GM18517 (cell line): ENCODE measurements at regions not wholly inside any gene's neighbourhood (a gene's known extent, or its start where the extent isn't known, plus 50 kb on each side); places are given as distances from the start of the nearest gene placed in this dataset.
"Not testable (repeated sequence)": the region's sequence is repeated elsewhere in the genome, so short reads cannot be mapped to it uniquely, and the experiment has no call there.

Experiments used
- ATAC-seq: cut with Tn5 transposase; IDR thresholded peaks from one replicate; pipeline ENCODE4 v1.9.1; 2021; ENCODE audit warnings: mild to moderate bottlenecking, moderate library complexity; ENCODE audit not compliant: unreplicated experiment

GRCh38 chr11:129503646-129504045 is 128.0 kb downstream of the BARX2 start:
- ATAC-seq = no peak

GRCh38 chr11:129505266-129505665 is 129.6 kb downstream of the BARX2 start:
- ATAC-seq = no peak

- ATAC-seq = no peak
Observed at GRCh38 chr11:129508163-129508562, 132.5 kb downstream of the BARX2 start.

GRCh38 chr11:129528296-129528695 is 152.6 kb downstream of the BARX2 start:
- no peak for ATAC-seq

- no peak for ATAC-seq
Observed at GRCh38 chr11:129530154-129530895, 154.7 kb downstream of the BARX2 start.

- no peak for ATAC-seq
Observed at GRCh38 chr11:129533395-129533794, 157.7 kb downstream of the BARX2 start.

GRCh38 chr11:129536338-129536737 is 160.7 kb downstream of the BARX2 start:
- ATAC-seq = no peak

- no peak for ATAC-seq
Observed at GRCh38 chr11:129538323-129538722, 162.7 kb downstream of the BARX2 start.

GRCh38 chr11:129543515-129544290 is 168.1 kb downstream of the BARX2 start:
- ATAC-seq = no peak

- ATAC-seq = no peak
Observed at GRCh38 chr11:129544691-129545090, 169.0 kb downstream of the BARX2 start.

GRCh38 chr11:129546266-129546665 is 170.6 kb downstream of the BARX2 start:
- ATAC-seq = no peak

GRCh38 chr11:129557421-129557820 is 181.8 kb downstream of the BARX2 start:
- ATAC-seq = no peak

- ATAC-seq = no peak
Observed at GRCh38 chr11:129569007-129569406, 193.4 kb downstream of the BARX2 start.

GRCh38 chr11:129572667-129573066 is 197.0 kb downstream of the BARX2 start:
- not testable (repeated sequence) for ATAC-seq

GRCh38 chr11:129573161-129573560 is 197.5 kb downstream of the BARX2 start:
- no peak for ATAC-seq

- ATAC-seq = no peak
Observed at GRCh38 chr11:129574431-129574830, 198.8 kb downstream of the BARX2 start.

- ATAC-seq = no peak
Observed at GRCh38 chr11:129576652-129577051, 201.0 kb downstream of the BARX2 start.

- ATAC-seq = no peak
Observed at GRCh38 chr11:129578006-129578405, 202.4 kb downstream of the BARX2 start.

- no peak for ATAC-seq
Observed at GRCh38 chr11:129580278-129580677, 204.6 kb downstream of the BARX2 start.

GRCh38 chr11:129584316-129584715 is 208.7 kb downstream of the BARX2 start:
- no peak for ATAC-seq

- ATAC-seq = no peak
Observed at GRCh38 chr11:129589190-129589860, 213.7 kb downstream of the BARX2 start.
